Endothelial cell of umbilical vein (primary cell): ENCODE measurements at regions not wholly inside any gene's neighbourhood (a gene's known extent, or its start where the extent isn't known, plus 50 kb on each side); places are given as distances from the start of the nearest gene placed in this dataset.

Experiments used
- BruUV-seq: library from RNA; stranded (reverse); fragments of 400-500 nt; replicated peaks from 2 replicates; lab custom pipeline; 2021; lab: Mats Ljungman, UMichigan
- CTCF ChIA-PET: fragments of 300-600, 350-600 bp; sonication (Branson Sonifier 250); formaldehyde crosslinking; loops from one replicate; lab custom pipeline; 2021; ENCODE audit warnings: antibody characterized with exemption, inconsistent platforms; lab: Charles Lee
- POLR2A ChIA-PET: fragments of 300-600, 350-600 bp; sonication (Branson Sonifier 250); formaldehyde crosslinking; loops from one replicate; lab custom pipeline; 2021; ENCODE audit warnings: antibody characterized with exemption, inconsistent platforms; lab: Charles Lee
- DNase-seq: peaks from one replicate; pipeline ENCODE4 v3.0.0-alpha.2; 2011; ENCODE audit warnings: low read depth, low spot score
- FAIRE-seq: peaks from 2 replicates; lab custom pipeline; 2011; peaks lifted over from hg19 to GRCh38; lab: Jason Lieb, UNC
- H2AFZ ChIP-seq: 2 replicates; pipeline ENCODE4 v1.6.0; 2012; ENCODE audit warnings: low read depth, low read length, control low read depth, inconsistent platforms
- H3K27ac ChIP-seq: 2 replicates; pipeline ENCODE4 v1.5.1; 2011; ENCODE audit warnings: low read depth, mild to moderate bottlenecking, control low read depth, low read length, moderate library complexity; ENCODE audit not compliant: insufficient read depth
- H3K27me3 ChIP-seq, 2 experiments: 2 replicates each; pipeline versions ENCODE4 v1.6.0 to v1.6.1; 2011; ENCODE audit warnings: low read length in 2 of 2, mixed read lengths in 1 of 2; ENCODE audit not compliant: control insufficient read depth in 2 of 2, insufficient read depth in 2 of 2
- H3K36me3 ChIP-seq, 2 experiments: 2 replicates in 1 of 2; 3 replicates in 1 of 2; pipeline ENCODE4 v1.5.1; 2011; ENCODE audit warnings: low read length in 2 of 2, mild to moderate bottlenecking in 1 of 2, moderate library complexity in 1 of 2; ENCODE audit not compliant: control insufficient read depth in 2 of 2, insufficient read depth in 2 of 2; ENCODE audit errors: extremely low read depth in 1 of 2
- H3K4me1 ChIP-seq: 3 replicates; pipeline ENCODE4 v1.5.1; 2011; ENCODE audit warnings: mild to moderate bottlenecking, low read length; ENCODE audit not compliant: control insufficient read depth, insufficient read depth; ENCODE audit errors: extremely low read depth
- H3K4me2 ChIP-seq: 2 replicates; pipeline ENCODE4 v1.6.1; 2011; ENCODE audit warnings: low read length, control low read depth, mixed read lengths; ENCODE audit not compliant: insufficient read depth
- H3K4me3 ChIP-seq, 3 experiments: fragments of 200-600 bp in 1 of 3; sonication (generic), shearing (Covaris generic) in 1 of 3; replicated peaks in 1 of 3; 2 replicates each; pipeline ENCODE4 v1.5.1; 2011 to 2016; ENCODE audit warnings: control low read depth in 3 of 3, low read length in 3 of 3, mild to moderate bottlenecking in 2 of 3, inconsistent platforms in 1 of 3, low read depth in 1 of 3, moderate library complexity in 1 of 3; ENCODE audit not compliant: insufficient read depth in 1 of 3
- H3K79me2 ChIP-seq: 2 replicates; pipeline ENCODE4 v1.6.0; 2012; ENCODE audit warnings: low read length, inconsistent platforms; ENCODE audit not compliant: control insufficient read depth, insufficient read depth
- H3K9ac ChIP-seq: replicated peaks from 2 replicates; pipeline ENCODE3; 2011; ENCODE audit warnings: low read length, control low read depth; ENCODE audit not compliant: insufficient read depth; ENCODE audit errors: extremely low read depth
- H3K9me1 ChIP-seq: replicated peaks from 3 replicates; pipeline ENCODE4 v1.6.0; 2011; ENCODE audit warnings: mild to moderate bottlenecking, low read length; ENCODE audit not compliant: control insufficient read depth, insufficient read depth; ENCODE audit errors: extremely low read depth
- H3K9me3 ChIP-seq: replicated peaks from 2 replicates; pipeline ENCODE4 v1.5.1; 2012; ENCODE audit warnings: low read length, inconsistent platforms; ENCODE audit not compliant: control insufficient read depth, insufficient read depth
- H4K20me1 ChIP-seq: replicated peaks from 2 replicates; pipeline ENCODE3; 2011; ENCODE audit warnings: mild to moderate bottlenecking, low read length; ENCODE audit not compliant: control insufficient read depth, insufficient read depth; ENCODE audit errors: extremely low read depth
- EZH2 ChIP-seq: IDR thresholded peaks from 2 replicates; pipeline ENCODE4 v1.6.1; 2012; ENCODE audit warnings: borderline replicate concordance, low read depth, mild to moderate bottlenecking, moderate library complexity, low read length, inconsistent platforms; ENCODE audit not compliant: severe bottlenecking
- FOS ChIP-seq: IDR thresholded peaks from 2 replicates; pipeline ENCODE4 v1.6.1; 2011; ENCODE audit warnings: mild to moderate bottlenecking, low read length, moderate library complexity, borderline replicate concordance; ENCODE audit not compliant: insufficient read depth
- GATA2 ChIP-seq: IDR thresholded peaks from 2 replicates; pipeline ENCODE4 v1.7.0; 2011; ENCODE audit warnings: low read depth, mild to moderate bottlenecking, moderate library complexity, mixed read lengths, low read length; ENCODE audit not compliant: insufficient read length, insufficient read depth
- JUN ChIP-seq: IDR thresholded peaks from 2 replicates; pipeline ENCODE4 v1.6.1; 2011; ENCODE audit warnings: borderline replicate concordance, low read depth; ENCODE audit not compliant: insufficient read length, insufficient read depth
- MYC ChIP-seq: IDR thresholded peaks from one replicate; pipeline ENCODE4 v1.6.1; 2011; ENCODE audit warnings: mild to moderate bottlenecking, low read depth, low read length
- POLR2A ChIP-seq: IDR thresholded peaks from 2 replicates; pipeline ENCODE4 v1.6.1; 2012; ENCODE audit warnings: low read depth, mild to moderate bottlenecking, control low read depth, low read length
- POLR2AphosphoS5 ChIP-seq: IDR thresholded peaks from 2 replicates; pipeline ENCODE4 v1.6.1; 2012; ENCODE audit warnings: low read depth, mild to moderate bottlenecking, control low read depth, low read length, moderate library complexity; ENCODE audit not compliant: insufficient read depth
- dilution Hi-C: fragments of 300-500 bp; cut with MboI; formaldehyde crosslinking; loops from one replicate; pipeline ENCODE4 v1.15.0; 2019; ENCODE audit warnings: low sequenced_read_pairs; ENCODE audit not compliant: extremely low pct_ligation_motif_present
- intact Hi-C: fragments of 100-400 bp; cut with micrococcal nuclease; formaldehyde crosslinking; loops from one replicate; pipeline ENCODE4 v1.10.0; 2022
- TF ChIP-seq, protein P1 (sequence below): IDR thresholded peaks from 2 replicates; pipeline ENCODE4 v1.6.1; 2011; ENCODE audit not compliant: insufficient read depth, insufficient read length
- TF ChIP-seq, protein P2 (sequence below), 2 donors: IDR thresholded peaks; 1 replicate in 1 of 2; 2 replicates in 1 of 2; pipeline ENCODE4 v1.5.1; 2011; ENCODE audit warnings: low read length in 2 of 2, mild to moderate bottlenecking in 2 of 2, moderate library complexity in 2 of 2, control low read depth in 1 of 2, inconsistent platforms in 1 of 2, low read depth in 1 of 2; ENCODE audit not compliant: insufficient read depth in 1 of 2; ENCODE audit errors: extremely low read depth in 1 of 2

DNA sequence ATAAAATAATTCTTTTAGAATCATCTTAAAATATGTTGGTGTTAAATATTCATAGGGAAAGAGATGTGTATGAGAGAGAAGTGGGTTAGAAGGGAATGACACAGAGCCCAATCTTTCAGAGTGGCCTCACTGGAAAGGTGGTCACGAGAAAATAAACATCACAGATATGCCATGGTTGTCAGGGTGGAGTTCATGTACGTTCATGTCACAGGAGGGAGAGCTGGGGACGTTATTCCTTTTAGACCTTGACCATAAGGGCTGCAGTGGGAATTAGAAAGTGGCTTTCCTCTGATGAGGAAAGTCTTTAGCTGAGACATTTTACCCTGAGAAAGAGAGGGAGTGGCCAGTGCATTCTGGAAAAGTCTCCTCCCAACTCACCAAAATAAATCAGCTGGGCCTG is 90.6 kb upstream of the TNR start:
- intact Hi-C loops (no loop called here), dilution Hi-C loops (no loop called here)
- Histone ChIP-seq H3K4me1 (no peaks in the 10 kb centered on the region), H2AFZ (no peak overlapping the region), H3K27ac (no peak overlapping the region), H3K9me3 (no peaks in the 10 kb centered on the region), H3K9me1 (no peaks in the 10 kb centered on the region), H3K9ac (no peak overlapping the region), H3K4me2 (no peak overlapping the region), H4K20me1 (no peaks in the 10 kb centered on the region), H3K4me3 (no peak overlapping the region), H3K27me3 (no peaks in the 10 kb centered on the region), H3K36me3 (no peaks in the 10 kb centered on the region), H3K79me2 (no peaks in the 10 kb centered on the region)
- no TSS peak for BruUV-seq
- CTCF ChIA-PET, result no interaction called here
- no peak for TF ChIP-seq GATA2
- TF ChIP-seq EZH2, result no peak
- TF ChIP-seq JUN, result no peak
- TF ChIP-seq, protein P1, sequence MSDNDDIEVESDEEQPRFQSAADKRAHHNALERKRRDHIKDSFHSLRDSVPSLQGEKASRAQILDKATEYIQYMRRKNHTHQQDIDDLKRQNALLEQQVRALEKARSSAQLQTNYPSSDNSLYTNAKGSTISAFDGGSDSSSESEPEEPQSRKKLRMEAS, result no peak
- no peak for TF ChIP-seq FOS
- TF ChIP-seq POLR2A, result no peak
- no peak for TF ChIP-seq MYC
- no peak for TF ChIP-seq POLR2AphosphoS5
- TF ChIP-seq, protein P2, sequence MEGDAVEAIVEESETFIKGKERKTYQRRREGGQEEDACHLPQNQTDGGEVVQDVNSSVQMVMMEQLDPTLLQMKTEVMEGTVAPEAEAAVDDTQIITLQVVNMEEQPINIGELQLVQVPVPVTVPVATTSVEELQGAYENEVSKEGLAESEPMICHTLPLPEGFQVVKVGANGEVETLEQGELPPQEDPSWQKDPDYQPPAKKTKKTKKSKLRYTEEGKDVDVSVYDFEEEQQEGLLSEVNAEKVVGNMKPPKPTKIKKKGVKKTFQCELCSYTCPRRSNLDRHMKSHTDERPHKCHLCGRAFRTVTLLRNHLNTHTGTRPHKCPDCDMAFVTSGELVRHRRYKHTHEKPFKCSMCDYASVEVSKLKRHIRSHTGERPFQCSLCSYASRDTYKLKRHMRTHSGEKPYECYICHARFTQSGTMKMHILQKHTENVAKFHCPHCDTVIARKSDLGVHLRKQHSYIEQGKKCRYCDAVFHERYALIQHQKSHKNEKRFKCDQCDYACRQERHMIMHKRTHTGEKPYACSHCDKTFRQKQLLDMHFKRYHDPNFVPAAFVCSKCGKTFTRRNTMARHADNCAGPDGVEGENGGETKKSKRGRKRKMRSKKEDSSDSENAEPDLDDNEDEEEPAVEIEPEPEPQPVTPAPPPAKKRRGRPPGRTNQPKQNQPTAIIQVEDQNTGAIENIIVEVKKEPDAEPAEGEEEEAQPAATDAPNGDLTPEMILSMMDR (IDR thresholded peaks at IDR 0.05; ENCODE audit: extremely low read depth in 1 of 2, insufficient read depth in 1 of 2, low read depth in 1 of 2, low read length in 2 of 2), result no peak
- DNase-seq (no peak), FAIRE-seq (no peak)
- POLR2A ChIA-PET, result no interaction called here
